GM12891 (cell line): ENCODE measurements at regions not wholly inside any gene's neighbourhood (a gene's known extent, or its start where the extent isn't known, plus 50 kb on each side); places are given as distances from the start of the nearest gene placed in this dataset.

Experiments
- DNase-seq: peaks from one replicate; pipeline ENCODE4 v3.0.0; 2011; ENCODE audit warnings: low spot score; ENCODE audit not compliant: insufficient read length
- FAIRE-seq: peaks from 2 replicates; lab custom pipeline; 2011; peaks lifted over from hg19 to GRCh38; lab: Jason Lieb, UNC
- PAX5 ChIP-seq: IDR thresholded peaks from 2 replicates; pipeline ENCODE4 v1.6.1; 2011; ENCODE audit warnings: low read length, moderate library complexity, mild to moderate bottlenecking; ENCODE audit not compliant: insufficient read depth, severe bottlenecking
- POLR2A ChIP-seq: IDR thresholded peaks from 2 replicates; pipeline ENCODE4 v1.6.1; 2011; ENCODE audit warnings: low read depth, low read length, control low read depth
- POLR2AphosphoS5 ChIP-seq: IDR thresholded peaks from 2 replicates; pipeline ENCODE4 v1.6.1; 2011; ENCODE audit warnings: low read depth, low read length, control low read depth
- POU2F2 ChIP-seq: IDR thresholded peaks from 2 replicates; pipeline ENCODE4 v1.6.1; 2011; ENCODE audit warnings: low read depth, mild to moderate bottlenecking, control low read depth, low read length, moderate library complexity
- SPI1 ChIP-seq: IDR thresholded peaks from 2 replicates; pipeline ENCODE4 v1.6.1; 2011; ENCODE audit warnings: low read depth, low read length, control low read depth
- TAF1 ChIP-seq: IDR thresholded peaks from 2 replicates; pipeline ENCODE4 v1.6.1; 2011; ENCODE audit warnings: low read depth, low read length, control low read depth

- no peak for FAIRE-seq
- no peak for DNase-seq
- no peak for TF ChIP-seq TAF1
- no peak for TF ChIP-seq POLR2AphosphoS5
- TF ChIP-seq POLR2A, result no peak
- no peak for TF ChIP-seq PAX5
- TF ChIP-seq POU2F2, result no peak
- no peak for TF ChIP-seq SPI1
Measured at GRCh38 chr21:38725196-38726157, 80.3 kb upstream of the ETS2 start.

GRCh38 chr21:38726482-38726881 is 79.2 kb upstream of the ETS2 start:
- TF ChIP-seq TAF1 (no peak), SPI1 (no peak), POLR2AphosphoS5 (no peak), PAX5 (no peak), POLR2A (no peak), POU2F2 (no peak)
- no peak for FAIRE-seq

GRCh38 chr21:38729291-38729690 is 76.4 kb upstream of the ETS2 start:
- no peak for TF ChIP-seq SPI1
- TF ChIP-seq POLR2AphosphoS5, result no peak
- TF ChIP-seq PAX5, result no peak
- no peak for TF ChIP-seq TAF1
- TF ChIP-seq POLR2A, result no peak
- no peak for TF ChIP-seq POU2F2
- DNase-seq, result no peak
- FAIRE-seq, result no peak

More at GRCh38 chr21:38726482-38726881, 79.2 kb upstream of the ETS2 start:
- DNase-seq, result no peak

- FAIRE-seq (no peak), DNase-seq (no peak)
- TF ChIP-seq PAX5 (no peak), POLR2A (no peak), POU2F2 (no peak), POLR2AphosphoS5 (no peak), SPI1 (no peak), TAF1 (no peak)
Measured at GRCh38 chr21:38729754-38730379, 75.9 kb upstream of the ETS2 start.

GRCh38 chr21:38733972-38734546 is 71.7 kb upstream of the ETS2 start:
- FAIRE-seq (peak; percentile 58), DNase-seq (peak; percentile 37)
- TF ChIP-seq PAX5 (no peak), POLR2AphosphoS5 (no peak), SPI1 (no peak), POLR2A (no peak), POU2F2 (no peak), TAF1 (no peak)

- TF ChIP-seq POLR2A, result no peak
- TF ChIP-seq POLR2AphosphoS5, result no peak
- TF ChIP-seq POU2F2, result no peak
- TF ChIP-seq TAF1, result no peak
- TF ChIP-seq SPI1, result no peak
- TF ChIP-seq PAX5, result no peak
- no peak for FAIRE-seq
- no peak for DNase-seq
Measured at GRCh38 chr21:38734646-38735365, 70.9 kb upstream of the ETS2 start.

GRCh38 chr21:38735626-38736206 is 70.0 kb upstream of the ETS2 start:
- DNase-seq (no peak), FAIRE-seq (no peak)
- no peak for TF ChIP-seq TAF1
- no peak for TF ChIP-seq SPI1
- TF ChIP-seq POU2F2, result no peak

GRCh38 chr21:38740090-38740489 is 65.6 kb upstream of the ETS2 start:
- FAIRE-seq, result no peak
- TF ChIP-seq POLR2AphosphoS5 (no peak), POU2F2 (no peak), SPI1 (no peak), POLR2A (no peak), PAX5 (no peak), TAF1 (no peak)
- no peak for DNase-seq
